Osteocyte (in vitro differentiated cells): ENCODE measurements at regions not wholly inside any gene's neighbourhood (a gene's known extent, or its start where the extent isn't known, plus 50 kb on each side); places are given as distances from the start of the nearest gene placed in this dataset.

ENCODE experiments used
- DNase-seq: peaks from one replicate; pipeline ENCODE4 v3.0.0; 2021; ENCODE audit warnings: mixed read lengths; ENCODE audit not compliant: unreplicated experiment; ENCODE audit errors: extremely low spot score
- H3K27ac Mint-ChIP-seq: one replicate; pipeline ENCODE4 v1.8.0; 2021; ENCODE audit warnings: mild to moderate bottlenecking, mixed read lengths; ENCODE audit not compliant: unreplicated experiment
- H3K27me3 Mint-ChIP-seq: one replicate; pipeline ENCODE4 v1.8.0; 2021; ENCODE audit warnings: mixed read lengths; ENCODE audit not compliant: unreplicated experiment
- H3K36me3 Mint-ChIP-seq: one replicate; pipeline ENCODE4 v1.8.0; 2021; ENCODE audit warnings: mixed read lengths; ENCODE audit not compliant: unreplicated experiment
- H3K4me1 Mint-ChIP-seq: one replicate; pipeline ENCODE4 v1.8.0; 2021; ENCODE audit warnings: mixed read lengths; ENCODE audit not compliant: unreplicated experiment
- H3K4me3 Mint-ChIP-seq: one replicate; pipeline ENCODE4 v1.8.0; 2021; ENCODE audit warnings: mild to moderate bottlenecking, moderate library complexity, mixed read lengths; ENCODE audit not compliant: unreplicated experiment
- H3K9me3 Mint-ChIP-seq: one replicate; pipeline ENCODE4 v1.8.0; 2021; ENCODE audit warnings: mixed read lengths; ENCODE audit not compliant: unreplicated experiment
- TF ChIP-seq, protein P1 (sequence below): fragments of 200-600 bp; sonication (generic); IDR thresholded peaks from 2 replicates; pipeline ENCODE4 v1.5.0; 2021; ENCODE audit warnings: antibody characterized with exemption, mild to moderate bottlenecking, moderate library complexity

DNA sequence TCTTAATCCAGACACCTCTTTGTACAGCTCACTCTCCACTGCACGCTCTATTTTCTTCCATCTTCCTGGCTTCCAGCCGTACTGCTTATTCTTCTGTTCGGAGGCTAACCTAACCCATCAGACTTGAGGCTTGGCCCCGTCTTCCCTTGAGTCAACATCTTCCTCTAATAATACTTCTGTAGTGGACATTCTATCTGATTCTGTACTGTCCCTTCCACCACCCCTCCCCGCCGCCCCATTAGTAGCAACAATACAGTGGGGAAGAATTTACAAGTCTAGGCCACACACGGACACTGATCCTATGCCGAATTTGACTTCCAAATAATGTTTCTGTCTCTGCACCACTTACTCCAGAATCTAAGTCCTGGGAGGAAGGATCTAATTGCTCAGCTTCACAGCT is 86.0 kb upstream of the TNRC6A start:
- Mint-ChIP-seq H3K36me3 (no peaks in the 10 kb centered on the region), H3K27ac (peak overlapping the region; percentile 54), H3K27me3 (no peaks in the 10 kb centered on the region), H3K4me3 (no peak overlapping the region), H3K9me3 (no peaks in the 10 kb centered on the region), H3K4me1 (peaks cover 49% of the 10 kb centered on the region)
- TF ChIP-seq, protein P1, sequence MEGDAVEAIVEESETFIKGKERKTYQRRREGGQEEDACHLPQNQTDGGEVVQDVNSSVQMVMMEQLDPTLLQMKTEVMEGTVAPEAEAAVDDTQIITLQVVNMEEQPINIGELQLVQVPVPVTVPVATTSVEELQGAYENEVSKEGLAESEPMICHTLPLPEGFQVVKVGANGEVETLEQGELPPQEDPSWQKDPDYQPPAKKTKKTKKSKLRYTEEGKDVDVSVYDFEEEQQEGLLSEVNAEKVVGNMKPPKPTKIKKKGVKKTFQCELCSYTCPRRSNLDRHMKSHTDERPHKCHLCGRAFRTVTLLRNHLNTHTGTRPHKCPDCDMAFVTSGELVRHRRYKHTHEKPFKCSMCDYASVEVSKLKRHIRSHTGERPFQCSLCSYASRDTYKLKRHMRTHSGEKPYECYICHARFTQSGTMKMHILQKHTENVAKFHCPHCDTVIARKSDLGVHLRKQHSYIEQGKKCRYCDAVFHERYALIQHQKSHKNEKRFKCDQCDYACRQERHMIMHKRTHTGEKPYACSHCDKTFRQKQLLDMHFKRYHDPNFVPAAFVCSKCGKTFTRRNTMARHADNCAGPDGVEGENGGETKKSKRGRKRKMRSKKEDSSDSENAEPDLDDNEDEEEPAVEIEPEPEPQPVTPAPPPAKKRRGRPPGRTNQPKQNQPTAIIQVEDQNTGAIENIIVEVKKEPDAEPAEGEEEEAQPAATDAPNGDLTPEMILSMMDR, result no peak
- no peak for DNase-seq

DNA sequence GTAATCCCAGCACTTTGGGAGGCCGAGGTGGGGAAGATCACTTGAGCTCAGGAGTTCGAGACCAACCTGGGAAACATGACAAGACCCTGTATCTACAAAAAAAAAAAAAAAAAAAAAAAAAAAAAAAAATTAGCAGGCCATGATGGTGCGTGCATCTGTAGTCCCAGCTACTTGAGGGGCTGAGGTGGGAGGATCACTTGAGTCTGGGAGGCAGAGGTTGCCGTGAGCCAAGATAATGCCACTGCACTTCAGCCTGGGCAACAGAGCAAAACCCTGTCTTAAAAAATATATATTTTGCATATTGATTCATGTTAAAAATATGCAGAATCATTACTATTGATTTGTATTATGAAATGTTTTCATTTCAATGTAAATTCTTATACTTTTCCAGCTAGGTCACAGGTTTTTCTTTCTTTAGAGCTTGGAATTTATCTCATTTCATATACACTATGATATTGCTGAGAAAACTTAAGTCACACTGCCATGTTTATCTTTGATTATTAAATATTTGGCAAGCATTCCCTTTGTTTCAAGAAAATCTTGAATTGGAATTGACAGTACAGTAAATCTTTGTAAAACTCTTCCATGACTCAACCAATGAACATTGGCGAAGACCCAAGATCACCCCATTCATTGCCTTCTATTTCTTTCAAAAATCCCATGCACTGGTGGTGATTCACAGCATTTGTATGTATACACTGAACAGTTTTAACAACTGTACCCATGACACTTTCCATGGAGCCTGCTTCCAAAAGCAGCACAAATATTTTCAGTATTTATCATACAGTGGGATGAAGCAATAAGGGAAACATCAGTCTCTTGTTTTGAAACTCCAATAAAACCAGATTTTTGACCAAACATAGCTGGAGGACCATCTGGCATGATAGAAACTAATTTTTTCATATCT is 83.5 kb upstream of the TNRC6A start:
- peak overlapping the region; percentile 91 for H3K27ac Mint-ChIP-seq

DNA sequence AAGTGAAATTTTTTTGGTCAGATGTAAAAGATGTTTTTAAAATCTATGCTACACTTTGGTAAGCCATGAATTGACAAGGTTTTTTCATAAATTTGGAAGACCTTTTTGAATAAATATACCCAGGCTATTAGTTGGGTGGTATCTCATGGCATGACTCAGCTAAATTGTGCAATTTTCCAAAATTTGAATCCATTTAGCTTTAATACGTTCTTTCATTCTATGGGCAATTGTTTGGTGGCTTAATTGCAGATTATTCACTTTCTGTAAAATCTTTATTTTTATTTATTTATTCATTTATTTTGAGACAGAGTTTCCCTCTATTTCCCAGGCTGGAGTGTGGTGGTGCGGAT is 82.8 kb upstream of the TNRC6A start:
- H3K27ac Mint-ChIP-seq, result peak overlapping the region; percentile 91
- TF ChIP-seq, protein P1, result no peak
- peaks cover 35% of the 10 kb centered on the region for H3K4me1 Mint-ChIP-seq
- no peaks in the 10 kb centered on the region for H3K9me3 Mint-ChIP-seq
- no peaks in the 10 kb centered on the region for H3K36me3 Mint-ChIP-seq
- no peak overlapping the region for H3K4me3 Mint-ChIP-seq
- DNase-seq, result no peak
- H3K27me3 Mint-ChIP-seq, result no peaks in the 10 kb centered on the region

More for the DNA sequence above, 83.5 kb upstream of the TNRC6A start:
- no peak for DNase-seq
- Mint-ChIP-seq H3K9me3 (no peaks in the 10 kb centered on the region), H3K36me3 (no peaks in the 10 kb centered on the region), H3K27me3 (no peaks in the 10 kb centered on the region), H3K4me3 (no peak overlapping the region), H3K4me1 (peaks cover 35% of the 10 kb centered on the region)
- TF ChIP-seq, protein P1, result no peak

DNA sequence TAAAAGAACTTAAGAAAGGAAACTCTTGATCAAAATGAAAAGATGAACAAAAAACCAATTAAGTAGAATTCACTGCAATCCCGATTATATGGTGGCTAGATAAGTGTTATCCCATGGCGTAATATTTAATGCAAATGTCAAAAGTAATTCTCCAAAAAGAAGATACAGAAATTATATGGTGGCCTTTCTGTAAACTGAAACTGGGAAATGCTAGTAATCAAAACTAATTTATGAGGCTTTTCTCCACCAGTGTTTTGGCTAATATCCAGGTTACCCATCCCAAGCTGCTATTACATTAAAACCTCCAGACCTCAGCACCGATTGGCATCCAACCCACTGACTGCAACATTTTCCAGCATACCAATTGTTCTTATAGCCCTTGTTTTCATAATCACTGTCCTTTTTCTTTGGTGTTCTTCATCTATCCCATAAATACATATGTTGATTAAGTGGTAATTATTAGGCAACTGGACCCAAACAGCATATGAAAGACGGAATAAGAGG is 77.2 kb upstream of the TNRC6A start:
- TF ChIP-seq, protein P1, result no peak
- no peaks in the 10 kb centered on the region for H3K9me3 Mint-ChIP-seq
- H3K27ac Mint-ChIP-seq, result peak overlapping the region; percentile 43
- DNase-seq, result no peak
- H3K27me3 Mint-ChIP-seq, result no peaks in the 10 kb centered on the region
- H3K4me1 Mint-ChIP-seq, result peaks cover 16% of the 10 kb centered on the region
- H3K4me3 Mint-ChIP-seq, result no peak overlapping the region
- no peaks in the 10 kb centered on the region for H3K36me3 Mint-ChIP-seq

DNA sequence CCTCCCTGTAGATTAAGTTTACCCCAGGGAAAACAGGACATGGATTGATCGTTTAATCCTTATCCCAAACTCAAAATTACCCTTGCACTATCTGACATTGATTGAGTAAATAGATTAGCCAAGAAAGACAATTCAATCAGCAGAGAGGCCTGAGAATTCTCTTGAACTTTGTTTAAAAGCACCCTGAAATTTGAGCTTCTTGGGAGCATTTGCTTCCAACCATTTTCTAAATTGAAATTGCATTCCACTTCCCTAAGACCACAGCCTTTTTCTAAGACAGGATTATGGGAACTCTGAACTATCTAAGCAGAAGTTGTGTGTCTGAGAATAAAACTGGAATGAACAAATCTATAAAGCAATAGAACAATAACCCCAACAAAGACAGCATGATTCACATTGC is 76.6 kb upstream of the TNRC6A start:
- Mint-ChIP-seq H3K36me3 (no peaks in the 10 kb centered on the region), H3K27ac (peak overlapping the region; percentile 43)
- DNase-seq, result no peak

More for the DNA sequence above, 76.6 kb upstream of the TNRC6A start:
- H3K27me3 Mint-ChIP-seq, result no peaks in the 10 kb centered on the region
- no peak overlapping the region for H3K4me3 Mint-ChIP-seq
- peaks cover 12% of the 10 kb centered on the region for H3K4me1 Mint-ChIP-seq
- no peaks in the 10 kb centered on the region for H3K9me3 Mint-ChIP-seq
- TF ChIP-seq, protein P1, result no peak
